Lower lobe of right lung (tissue), 2 donors: ENCODE measurements at regions not wholly inside any gene's neighbourhood (a gene's known extent, or its start where the extent isn't known, plus 50 kb on each side); places are given as distances from the start of the nearest gene placed in this dataset.

ENCODE experiments used
- ATAC-seq, 2 donors: fragments of 200-7000 bp; cut with Tn5 transposase; one replicate each; pipeline ENCODE4 v1.9.1; 2020 to 2022; ENCODE audit warnings: mild to moderate bottlenecking in 2 of 2, moderate library complexity in 2 of 2
- DNase-seq: peaks from one replicate; pipeline ENCODE4 v3.0.0-alpha.2; 2020
- H3K27ac ChIP-seq: fragments of 200-600 bp; one replicate; pipeline ENCODE4 v1.8.0; 2022
- H3K27me3 ChIP-seq: fragments of 200-600 bp; one replicate; pipeline ENCODE4 v1.8.0; 2022; ENCODE audit warnings: low read depth
- H3K36me3 ChIP-seq: fragments of 200-600 bp; one replicate; pipeline ENCODE4 v1.8.0; 2022; ENCODE audit warnings: mild to moderate bottlenecking
- H3K4me1 ChIP-seq: fragments of 200-600 bp; one replicate; pipeline ENCODE4 v1.8.0; 2022
- H3K4me3 ChIP-seq: fragments of 200-600 bp; one replicate; pipeline ENCODE4 v1.8.0; 2022; ENCODE audit warnings: mild to moderate bottlenecking
- H3K9me3 ChIP-seq: fragments of 200-600 bp; one replicate; pipeline ENCODE4 v1.8.0; 2022
- intact Hi-C: fragments of 100-400 bp; cut with DNase I; formaldehyde crosslinking; loops from one replicate; pipeline ENCODE4 v1.11.0; 2022
- TF ChIP-seq, protein P1 (sequence below): fragments of 200-600 bp; IDR thresholded peaks from one replicate; pipeline ENCODE4 v1.8.0; 2022; ENCODE audit warnings: antibody characterized with exemption, mild to moderate bottlenecking
- donor health status: DM: no; HTN: yes; CAD: no; lungs with severe emphysema.

DNA sequence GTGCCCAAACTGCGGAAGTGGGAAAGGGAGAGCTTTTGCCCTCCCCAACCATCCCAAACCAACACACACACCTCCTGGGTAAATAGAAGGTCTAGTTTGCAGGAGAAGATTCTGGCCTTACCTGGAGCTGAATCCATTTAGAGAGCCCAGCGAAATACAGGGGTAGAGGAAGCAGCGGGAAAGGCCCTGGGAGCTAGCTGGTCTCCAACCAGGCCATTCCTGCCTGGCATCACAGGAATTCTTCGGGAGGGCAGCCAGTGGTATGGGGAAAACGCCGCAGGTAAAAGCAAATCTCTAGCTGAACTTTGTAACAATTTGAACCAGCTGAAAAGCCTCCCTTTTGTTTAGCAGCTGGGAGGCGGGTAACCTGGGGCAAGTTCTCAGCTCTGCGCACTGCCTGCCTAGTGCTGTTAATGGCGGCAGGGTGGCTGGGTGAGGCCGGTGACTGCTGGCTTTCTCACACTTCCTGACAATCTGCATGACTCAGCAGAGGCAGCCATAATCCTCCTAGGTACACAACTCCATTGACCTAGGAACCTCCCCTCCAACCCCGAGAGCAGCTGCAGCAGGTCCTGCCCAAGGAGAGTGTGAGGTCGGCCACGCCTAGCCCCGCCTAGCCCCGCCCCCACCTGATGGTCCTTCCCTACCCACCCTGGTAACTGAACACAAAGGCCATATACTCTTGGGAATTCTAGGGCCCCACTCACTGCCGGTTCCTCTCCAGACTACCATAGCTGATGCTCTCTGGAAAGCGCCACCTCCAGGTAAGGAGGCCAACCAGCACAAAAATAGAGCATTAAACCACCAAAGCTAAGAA, 483.8 kb upstream of the REG3G start:
- TF ChIP-seq, protein P1, sequence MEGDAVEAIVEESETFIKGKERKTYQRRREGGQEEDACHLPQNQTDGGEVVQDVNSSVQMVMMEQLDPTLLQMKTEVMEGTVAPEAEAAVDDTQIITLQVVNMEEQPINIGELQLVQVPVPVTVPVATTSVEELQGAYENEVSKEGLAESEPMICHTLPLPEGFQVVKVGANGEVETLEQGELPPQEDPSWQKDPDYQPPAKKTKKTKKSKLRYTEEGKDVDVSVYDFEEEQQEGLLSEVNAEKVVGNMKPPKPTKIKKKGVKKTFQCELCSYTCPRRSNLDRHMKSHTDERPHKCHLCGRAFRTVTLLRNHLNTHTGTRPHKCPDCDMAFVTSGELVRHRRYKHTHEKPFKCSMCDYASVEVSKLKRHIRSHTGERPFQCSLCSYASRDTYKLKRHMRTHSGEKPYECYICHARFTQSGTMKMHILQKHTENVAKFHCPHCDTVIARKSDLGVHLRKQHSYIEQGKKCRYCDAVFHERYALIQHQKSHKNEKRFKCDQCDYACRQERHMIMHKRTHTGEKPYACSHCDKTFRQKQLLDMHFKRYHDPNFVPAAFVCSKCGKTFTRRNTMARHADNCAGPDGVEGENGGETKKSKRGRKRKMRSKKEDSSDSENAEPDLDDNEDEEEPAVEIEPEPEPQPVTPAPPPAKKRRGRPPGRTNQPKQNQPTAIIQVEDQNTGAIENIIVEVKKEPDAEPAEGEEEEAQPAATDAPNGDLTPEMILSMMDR, result no peak
- peak in 1 of 2 donors; percentile 29 for ATAC-seq

GRCh38 chr2:78546843-78547242, 478.7 kb upstream of the REG3G start:
- Histone ChIP-seq H3K4me1 (no peaks in the 10 kb centered on the region), H3K27me3 (no peaks in the 10 kb centered on the region), H3K36me3 (no peaks in the 10 kb centered on the region), H3K9me3 (peaks cover 5% of the 10 kb centered on the region), H3K27ac (no peak overlapping the region), H3K4me3 (no peak overlapping the region)
- DNase-seq, result no peak
- TF ChIP-seq, protein P1, result no peak
- ATAC-seq, result no peak
- intact Hi-C loops, result no loop called here

More for the DNA sequence above, 483.8 kb upstream of the REG3G start:
- no peak overlapping the region for H3K4me3 ChIP-seq
- intact Hi-C loops, result no loop called here
- DNase-seq, result no peak
- H3K27ac ChIP-seq, result no peak overlapping the region
- H3K36me3 ChIP-seq, result no peaks in the 10 kb centered on the region
- H3K4me1 ChIP-seq, result no peaks in the 10 kb centered on the region
- H3K9me3 ChIP-seq, result peaks cover 5% of the 10 kb centered on the region
- no peaks in the 10 kb centered on the region for H3K27me3 ChIP-seq

- TF ChIP-seq, protein P1, result no peak
- Histone ChIP-seq H3K4me1 (no peaks in the 10 kb centered on the region), H3K27ac (no peak overlapping the region), H3K9me3 (no peaks in the 10 kb centered on the region), H3K4me3 (no peak overlapping the region), H3K27me3 (no peaks in the 10 kb centered on the region), H3K36me3 (no peaks in the 10 kb centered on the region)
- intact Hi-C loops, result no loop called here
- no peak for ATAC-seq
- DNase-seq, result no peak
These were observed 475.7 kb upstream of the REG3G start for GRCh38 chr2:78549766-78550165.

DNA sequence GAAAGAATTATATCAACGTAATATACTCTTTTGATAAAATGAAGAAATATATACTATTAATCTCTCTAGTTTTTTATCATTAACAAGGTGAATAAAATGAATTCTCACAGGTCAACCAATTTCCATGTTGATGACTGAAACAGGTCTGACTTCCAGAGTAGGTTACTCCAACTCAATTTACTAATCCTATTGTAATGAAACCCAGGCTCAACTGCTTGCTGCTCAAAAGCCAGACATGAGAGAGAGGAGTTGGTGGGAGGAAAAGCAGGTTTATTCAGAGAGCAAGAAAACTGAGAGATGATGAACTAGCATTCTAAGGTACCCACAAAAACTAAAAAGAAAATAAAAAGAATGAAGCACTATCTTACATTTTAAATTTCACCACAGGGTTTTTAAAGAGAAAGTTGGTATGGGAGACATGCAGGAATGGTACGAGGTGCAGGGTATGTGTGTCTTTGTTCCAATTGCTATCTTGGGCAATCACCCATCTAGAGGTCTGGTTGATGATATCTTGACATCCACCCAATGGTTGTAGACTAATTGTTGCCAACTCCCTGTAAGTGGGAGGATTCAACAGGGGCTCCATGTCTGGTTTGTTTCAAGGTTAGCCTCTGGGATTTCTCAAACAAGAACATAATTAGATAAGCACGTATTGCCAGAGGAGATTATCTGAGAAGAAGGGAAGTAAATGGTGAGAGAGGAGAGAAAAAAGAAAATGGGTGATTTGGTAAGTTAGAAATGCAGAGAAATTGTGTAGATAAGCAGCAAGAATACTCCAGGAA, 471.4 kb upstream of the REG3G start:
- intact Hi-C loops, result no loop called here

DNA sequence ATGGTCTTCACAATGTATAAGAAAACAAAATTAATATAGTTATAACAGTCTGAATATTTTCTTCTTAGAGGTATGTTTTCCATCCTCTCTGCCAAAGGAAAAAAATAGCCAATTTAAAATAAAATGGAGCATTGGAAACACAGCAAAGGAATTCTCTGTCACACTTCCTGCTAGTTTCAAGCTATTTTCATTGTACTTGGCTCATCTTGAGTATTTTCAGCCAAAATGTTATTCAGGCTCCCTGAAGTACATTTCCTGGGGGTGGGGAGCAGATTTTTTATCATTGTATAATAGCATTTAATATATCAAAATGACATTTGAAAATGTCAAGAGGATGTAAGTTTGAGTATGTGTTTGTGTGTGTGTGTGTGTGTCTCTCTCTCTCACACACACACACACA, 463.6 kb upstream of the REG3G start:
- TF ChIP-seq, protein P1, result no peak
- Histone ChIP-seq H3K27me3 (no peaks in the 10 kb centered on the region), H3K27ac (no peak overlapping the region), H3K4me3 (no peak overlapping the region), H3K36me3 (no peaks in the 10 kb centered on the region), H3K9me3 (no peaks in the 10 kb centered on the region), H3K4me1 (no peaks in the 10 kb centered on the region)
- intact Hi-C loops, result no loop called here
- no peak for ATAC-seq
- no peak for DNase-seq

More for the DNA sequence above, 471.4 kb upstream of the REG3G start:
- H3K4me3 ChIP-seq, result no peak overlapping the region
- no peaks in the 10 kb centered on the region for H3K27me3 ChIP-seq
- TF ChIP-seq, protein P1, result no peak
- DNase-seq, result no peak
- no peaks in the 10 kb centered on the region for H3K4me1 ChIP-seq
- H3K9me3 ChIP-seq, result no peaks in the 10 kb centered on the region
- no peaks in the 10 kb centered on the region for H3K36me3 ChIP-seq
- no peak for ATAC-seq
- no peak overlapping the region for H3K27ac ChIP-seq
